HK-2 (cell line): ENCODE measurements at regions not wholly inside any gene's neighbourhood (a gene's known extent, or its start where the extent isn't known, plus 50 kb on each side); places are given as distances from the start of the nearest gene placed in this dataset.
"Not testable (repeated sequence)": the region's sequence is repeated elsewhere in the genome, so short reads cannot be mapped to it uniquely, and the experiment has no call there.

Source experiments
- DNase-seq: peaks from one replicate; pipeline ENCODE4 v3.0.0-alpha.2; 2018; ENCODE audit not compliant: unreplicated experiment

DNA sequence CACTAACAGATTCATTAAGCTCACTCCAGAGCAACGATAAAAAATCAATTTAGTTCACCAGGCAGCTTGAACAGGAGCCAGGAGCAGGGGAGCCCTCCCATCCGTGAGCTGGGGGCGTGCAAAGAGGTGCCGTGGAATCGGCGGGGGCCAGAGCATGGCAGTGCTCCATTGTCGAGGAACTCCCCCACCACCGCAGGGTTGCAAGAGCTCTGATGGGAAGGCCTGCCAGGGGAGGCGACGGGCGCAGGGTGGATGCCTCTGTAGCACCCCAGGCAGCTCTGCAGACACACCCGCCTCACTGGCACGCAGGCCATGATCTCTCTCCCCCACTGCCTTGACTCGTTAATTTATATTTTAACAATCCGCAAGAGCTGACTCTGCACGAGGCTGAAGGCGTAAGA, 433.2 kb downstream of the MIAT start:
- DNase-seq = no peak

DNA sequence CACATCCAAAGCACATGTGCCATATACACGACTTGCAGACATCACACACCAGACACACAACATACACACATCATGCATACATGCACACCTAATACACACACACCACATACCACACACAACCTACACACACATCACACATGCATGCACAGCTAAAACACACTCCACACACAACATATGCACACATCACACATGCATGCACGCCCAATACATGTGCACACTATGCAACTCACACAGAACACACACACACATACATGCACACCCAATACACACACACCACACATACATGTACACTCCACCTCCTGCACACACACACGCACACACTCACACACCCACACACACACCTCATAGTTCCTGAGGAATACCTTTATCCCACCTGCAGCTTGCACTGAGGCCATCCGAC, 436.0 kb downstream of the MIAT start:
- DNase-seq = no peak

DNA sequence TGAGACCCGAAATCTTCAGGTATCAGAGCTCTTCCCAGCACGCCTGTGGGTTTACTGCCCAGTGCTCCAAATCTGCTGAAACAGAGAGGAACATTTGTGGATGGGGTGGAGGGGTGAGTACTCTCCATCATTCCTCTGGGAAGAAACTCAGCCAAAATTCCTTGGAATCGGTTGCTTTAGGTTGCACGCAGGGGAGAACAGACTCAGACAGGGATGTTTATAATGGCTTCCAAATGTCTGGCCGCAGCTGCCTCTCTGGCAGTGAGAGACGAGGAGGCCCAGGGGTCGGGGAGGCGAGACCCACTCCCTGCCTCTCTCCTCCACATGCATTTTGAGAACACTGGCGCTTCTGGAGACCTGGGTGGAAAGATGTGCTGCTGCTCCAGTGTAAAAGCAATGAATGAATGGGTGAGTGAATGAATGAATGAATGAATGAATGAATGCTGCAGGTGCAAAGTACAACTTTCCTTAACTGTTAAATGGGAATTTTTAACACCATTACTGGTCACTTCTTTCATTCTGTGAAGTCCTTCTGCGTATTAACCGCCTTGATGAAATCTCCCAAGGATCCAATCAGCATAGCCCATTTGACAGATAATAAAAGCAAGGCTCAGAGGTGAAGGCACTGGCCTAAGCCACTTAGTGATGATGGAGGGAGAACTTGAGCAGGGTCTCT, 437.4 kb downstream of the MIAT start:
- no peak for DNase-seq

- DNase-seq = no peak
These were observed 440.1 kb downstream of the MIAT start for GRCh38 chr22:27097506-27097905.

GRCh38 chr22:27097933-27098332, 440.5 kb downstream of the MIAT start:
- peak; percentile 21 for DNase-seq

DNA sequence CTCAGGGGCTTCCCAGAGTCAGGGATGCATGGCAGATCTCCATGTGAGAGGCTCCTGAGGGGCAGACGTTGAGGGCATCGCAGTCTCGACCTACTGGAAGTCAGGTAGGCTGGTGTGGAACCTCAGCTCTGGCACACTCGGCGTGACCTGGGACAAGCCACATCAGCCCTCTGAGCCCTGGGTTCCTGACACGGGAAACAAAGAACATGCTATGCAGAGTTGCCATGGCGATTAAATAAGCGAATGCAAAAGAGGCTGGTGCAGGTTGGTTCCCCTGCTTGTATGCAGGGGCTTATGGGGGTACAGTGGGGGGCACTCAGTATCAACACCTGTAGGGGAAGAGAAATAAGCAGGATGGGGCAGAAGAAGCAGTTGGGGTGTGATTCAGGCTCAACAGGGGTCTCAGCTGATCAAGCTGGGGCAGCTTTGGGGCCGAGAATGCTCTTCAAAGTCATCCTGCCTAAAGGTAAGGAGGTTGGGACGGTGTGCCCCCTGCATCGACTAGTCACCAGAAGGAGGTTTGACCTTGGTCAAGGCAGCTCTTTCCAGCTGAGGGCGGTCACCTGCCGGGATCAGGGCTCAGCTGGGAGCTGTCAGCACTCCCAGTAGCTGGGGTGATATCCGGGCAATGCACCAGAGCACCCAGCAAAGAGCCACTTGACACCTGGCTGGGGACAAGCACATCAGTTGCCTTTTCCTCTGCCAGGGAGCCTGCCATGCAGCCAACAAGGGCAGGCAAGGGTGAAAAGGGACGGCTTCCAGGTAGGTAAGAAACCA, 442.7 kb downstream of the MIAT start:
- no peak for DNase-seq

- DNase-seq = peak; percentile 81
These were observed 443.4 kb downstream of the MIAT start for GRCh38 chr22:27100789-27101188.

GRCh38 chr22:27101288-27101687, 443.9 kb downstream of the MIAT start:
- DNase-seq = no peak

GRCh38 chr22:27104449-27104848, 447.1 kb downstream of the MIAT start:
- DNase-seq = no peak

DNA sequence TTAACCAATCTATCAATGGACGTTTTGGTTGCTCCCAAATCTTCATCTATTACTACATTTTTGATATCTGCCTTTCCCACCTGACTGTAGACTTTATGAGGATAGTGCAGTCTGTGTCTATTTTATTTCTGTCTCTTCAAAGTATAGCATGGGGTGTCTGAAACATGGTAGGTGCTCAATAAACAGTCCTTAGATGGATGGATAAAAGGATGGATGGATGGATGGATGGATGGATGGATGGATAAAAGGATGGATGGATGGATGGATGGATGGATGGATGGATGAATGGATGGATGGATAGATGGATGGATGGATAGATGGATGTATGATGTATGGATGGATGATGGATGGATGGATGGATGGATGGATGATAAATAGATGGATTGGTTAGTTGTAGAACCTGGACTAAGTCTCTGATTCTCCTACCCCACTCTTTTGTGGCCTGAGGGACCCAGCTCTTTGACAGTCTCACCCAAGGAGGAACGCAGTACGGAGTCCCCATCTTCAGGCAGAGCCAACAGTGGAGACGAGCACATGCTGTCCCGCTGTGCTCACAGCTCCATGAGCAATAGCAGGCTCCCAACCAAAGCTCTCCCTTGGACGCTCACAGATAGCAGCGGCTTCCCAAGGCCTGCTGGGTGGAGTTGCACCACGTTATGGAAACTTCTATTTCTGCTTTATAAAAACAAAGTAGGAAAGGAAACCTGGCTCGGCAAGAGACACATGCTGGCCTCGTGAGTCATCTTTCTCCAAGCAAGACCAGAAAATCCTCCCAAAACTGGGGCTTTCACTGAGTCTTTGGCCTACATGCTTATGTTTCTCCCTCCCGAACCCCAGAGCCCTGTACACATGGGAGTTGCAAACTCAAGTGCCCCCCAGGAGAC, 448.0 kb downstream of the MIAT start:
- DNase-seq = peak; percentile 8

DNA sequence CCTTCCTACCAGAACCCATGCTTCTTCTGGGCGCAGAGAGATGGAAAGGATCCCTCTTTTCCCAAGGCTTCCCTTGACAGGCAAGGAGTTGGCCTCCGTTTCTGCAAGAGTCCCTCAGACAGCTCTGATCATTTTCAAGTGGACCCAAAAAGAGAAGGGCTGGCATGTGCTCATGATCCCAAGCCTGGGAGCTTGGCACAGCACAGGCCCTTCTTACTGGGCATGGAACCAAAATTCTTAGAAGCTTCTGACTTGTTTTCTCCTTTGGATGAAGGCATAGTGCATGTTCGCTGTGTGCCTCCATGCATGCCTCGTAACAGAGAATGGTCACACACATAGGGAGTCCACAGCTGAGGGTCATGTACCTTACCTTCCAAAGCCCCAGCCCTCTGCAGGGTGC, 449.6 kb downstream of the MIAT start:
- DNase-seq = no peak

- no peak for DNase-seq
These were observed 450.0 kb downstream of the MIAT start for GRCh38 chr22:27107386-27107785.

DNA sequence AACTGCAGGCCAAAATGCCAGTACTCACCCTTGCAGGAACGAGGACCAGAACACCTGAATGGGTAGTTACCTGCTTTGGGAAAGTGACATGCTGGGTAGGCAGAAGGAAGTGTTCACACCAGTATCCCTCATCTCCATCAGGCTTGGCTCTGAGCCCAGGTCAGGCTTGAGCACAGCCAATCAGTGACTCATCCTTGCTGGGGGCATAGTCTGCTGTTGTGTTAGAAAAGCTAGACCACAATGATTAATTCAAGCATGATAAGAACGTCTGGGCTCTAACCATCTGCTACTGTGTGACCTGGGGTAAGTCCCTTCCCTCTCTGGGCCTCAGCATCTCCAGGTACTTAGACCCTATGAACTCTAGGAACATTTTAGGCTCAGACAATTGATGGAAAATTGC, 450.4 kb downstream of the MIAT start:
- DNase-seq = peak; percentile 84

DNA sequence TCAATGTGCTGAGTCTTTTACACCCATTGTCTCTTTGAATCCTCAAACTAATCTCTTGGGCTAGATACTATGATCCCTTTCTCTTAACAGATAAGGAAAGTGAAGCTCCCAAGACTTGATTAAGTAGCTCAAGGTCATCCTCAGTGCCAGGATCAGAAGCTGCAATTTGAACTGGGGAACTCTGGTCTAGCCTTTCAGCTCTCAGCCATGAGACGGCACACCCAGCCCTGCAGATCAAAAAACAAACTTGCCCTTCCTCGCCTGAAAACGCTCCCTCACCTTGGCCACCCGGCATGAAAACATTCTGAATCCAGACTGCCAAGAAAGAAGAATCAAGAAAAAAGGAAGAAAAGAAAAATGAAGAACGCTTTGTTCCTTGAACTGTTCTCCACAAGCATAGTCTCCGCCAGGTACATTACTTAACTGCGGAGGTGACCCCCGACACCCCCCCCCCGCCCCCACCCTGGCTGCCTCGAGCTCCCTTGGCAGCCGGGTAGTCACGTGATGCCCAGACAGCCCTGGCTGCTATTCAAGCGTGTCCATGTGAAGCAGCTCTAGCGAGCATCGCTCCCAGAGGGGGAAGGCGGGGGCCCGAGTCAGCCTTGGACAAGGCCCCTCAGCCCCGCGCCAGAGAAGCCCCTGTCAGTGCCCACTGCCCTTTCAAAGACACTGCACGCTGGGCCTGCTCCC, 451.2 kb downstream of the MIAT start:
- DNase-seq = peak; percentile 54

GRCh38 chr22:27109406-27109805, 452.0 kb downstream of the MIAT start:
- not testable (repeated sequence) for DNase-seq

- peak; percentile 42 for DNase-seq
These were observed 453.5 kb downstream of the MIAT start for GRCh38 chr22:27110665-27111451.

DNA sequence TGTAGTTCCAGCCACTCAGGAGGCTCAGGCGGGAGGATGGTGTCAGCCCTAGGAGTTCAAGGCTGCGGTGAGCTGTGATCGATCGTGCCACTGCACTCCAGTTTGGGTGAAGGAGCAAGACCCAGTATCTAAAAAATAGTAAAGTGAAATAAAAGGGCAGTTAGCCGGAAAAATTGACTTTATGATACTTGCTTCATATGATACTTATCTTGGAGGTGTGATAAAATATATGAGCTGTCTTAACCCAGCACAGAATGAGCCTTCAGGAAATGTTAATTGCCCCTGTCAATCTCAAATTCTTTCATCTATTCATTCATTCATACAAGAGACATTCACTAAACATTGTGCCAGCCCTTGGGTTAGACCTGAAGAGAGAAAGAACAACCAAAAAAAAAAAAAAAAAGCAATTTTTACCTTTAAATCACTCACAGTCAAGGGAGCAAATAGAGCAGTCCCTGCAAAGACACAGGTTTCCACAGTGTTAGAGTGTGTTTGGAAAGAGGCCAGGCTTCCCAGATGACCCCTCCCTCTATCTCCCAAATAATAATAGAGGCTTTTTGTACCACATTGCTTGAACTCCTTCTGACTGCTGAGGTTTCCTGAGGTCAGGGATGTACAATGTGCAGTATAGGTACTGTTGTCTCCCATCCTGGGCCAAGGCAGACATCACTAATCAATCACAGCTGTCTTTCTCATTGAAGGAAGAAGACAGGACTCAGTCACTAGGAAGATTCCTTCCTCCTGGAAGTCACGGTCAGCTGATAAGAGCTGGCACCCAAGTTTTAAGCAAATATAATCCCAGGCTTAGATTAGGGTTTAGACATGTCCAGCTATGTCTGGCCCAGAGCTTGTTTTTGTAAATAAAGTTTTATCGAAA, 454.6 kb downstream of the MIAT start:
- no peak for DNase-seq

- DNase-seq = peak; percentile 65
These were observed 455.8 kb downstream of the MIAT start for GRCh38 chr22:27113211-27113635.

DNA sequence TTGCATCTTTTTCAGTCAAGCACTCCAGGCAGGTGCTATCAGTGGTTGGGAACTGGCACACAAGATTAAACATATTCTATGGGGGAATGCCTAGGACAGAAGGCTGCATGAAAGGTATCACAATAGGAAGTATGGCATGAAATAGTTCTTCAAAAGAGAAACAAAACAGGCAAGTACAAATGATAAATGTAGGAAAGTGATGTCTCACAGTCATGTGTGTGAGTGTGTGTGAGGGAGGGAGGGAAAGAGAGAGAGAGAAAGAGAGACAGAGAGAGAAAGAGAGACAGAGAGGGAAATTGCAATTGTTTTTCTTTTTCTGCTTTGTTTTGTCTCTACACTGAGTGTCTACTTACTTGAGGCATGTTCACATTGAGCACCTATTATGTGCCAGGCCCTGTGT, 456.3 kb downstream of the MIAT start:
- no peak for DNase-seq

GRCh38 chr22:27114186-27114585, 456.8 kb downstream of the MIAT start:
- DNase-seq = no peak
